PC-3 (cell line): ENCODE measurements at regions not wholly inside any gene's neighbourhood (a gene's known extent, or its start where the extent isn't known, plus 50 kb on each side); places are given as distances from the start of the nearest gene placed in this dataset.

Experiments
- ATAC-seq: fragments of 200-7000 bp; cut with Tn5 transposase; 2 replicates; pipeline ENCODE4 v1.9.1; 2020; ENCODE audit warnings: mild to moderate bottlenecking, moderate library complexity
- BruUV-seq: library from RNA; stranded (reverse); fragments of 400-500 nt; replicated peaks from 2 replicates; lab custom pipeline; 2021; lab: Mats Ljungman, UMichigan
- CTCF ChIA-PET: fragments of 300-600 bp; sonication (Branson Sonifier 250); formaldehyde crosslinking; loops from one replicate; lab custom pipeline; 2022; ENCODE audit warnings: antibody characterized with exemption; lab: Charles Lee
- POLR2A ChIA-PET: fragments of 300-600 bp; sonication (Branson Sonifier 250); formaldehyde crosslinking; loops from one replicate; lab custom pipeline; 2022; ENCODE audit warnings: antibody characterized with exemption; ENCODE audit not compliant: unreplicated experiment; lab: Charles Lee
- DNase-seq: peaks from one replicate; pipeline ENCODE4 v3.0.0-alpha.2; 2015
- H2AFZ ChIP-seq: fragments of 300-600 bp; sonication (generic); 2 replicates; pipeline ENCODE4 v1.6.0; 2016; ENCODE audit warnings: antibody characterized with exemption, low read length
- H3F3A ChIP-seq: fragments of 300-600 bp; sonication (generic); one replicate; pipeline ENCODE4 v1.6.0; 2017; ENCODE audit warnings: antibody characterized with exemption, low read length, control low read depth, mild to moderate bottlenecking; ENCODE audit not compliant: unreplicated experiment
- H3K27ac ChIP-seq: fragments of 300-600 bp; sonication (generic); 2 replicates; pipeline ENCODE4 v1.5.1; 2016; ENCODE audit warnings: mild to moderate bottlenecking, low read length
- H3K27me3 ChIP-seq: fragments of 300-600 bp; sonication (generic); 2 replicates; pipeline ENCODE4 v1.6.1; 2016; ENCODE audit warnings: low read length, mixed read lengths
- H3K36me3 ChIP-seq: fragments of 300-600 bp; sonication (generic); 2 replicates; pipeline ENCODE4 v1.6.1; 2016; ENCODE audit warnings: low read depth, mixed run types, low read length, mixed read lengths
- H3K4me1 ChIP-seq: fragments of 300-600 bp; sonication (generic); 2 replicates; pipeline ENCODE4 v1.5.1; 2016; ENCODE audit warnings: low read length; ENCODE audit not compliant: insufficient read depth
- H3K4me2 ChIP-seq: fragments of 300-600 bp; sonication (generic); 2 replicates; pipeline ENCODE4 v1.6.0; 2016; ENCODE audit warnings: low read length
- H3K4me3 ChIP-seq: fragments of 300-600 bp; sonication (generic); 2 replicates; pipeline ENCODE4 v1.5.1; 2016; ENCODE audit warnings: mild to moderate bottlenecking, low read length, mixed read lengths
- H3K79me2 ChIP-seq: fragments of 300-600 bp; sonication (generic); 2 replicates; pipeline ENCODE4 v1.6.1; 2017; ENCODE audit warnings: low read length, mixed read lengths
- H3K9ac ChIP-seq: fragments of 300-600 bp; sonication (generic); 2 replicates; pipeline ENCODE4 v1.6.0; 2016; ENCODE audit warnings: mild to moderate bottlenecking, low read length
- H3K9me2 ChIP-seq: fragments of 300-600 bp; sonication (generic); replicated peaks from 2 replicates; pipeline ENCODE4 v1.6.1; 2016; ENCODE audit warnings: mixed run types, low read length, mixed read lengths
- H3K9me3 ChIP-seq: fragments of 300-600 bp; sonication (generic); 2 replicates; pipeline ENCODE4 v1.6.1; 2016; ENCODE audit warnings: low read length, mixed read lengths
- H4K20me1 ChIP-seq: fragments of 300-600 bp; sonication (generic); 2 replicates; pipeline ENCODE4 v1.6.1; 2016; ENCODE audit warnings: low read length, mixed read lengths
- CTCF ChIP-seq: fragments of 300-600 bp; sonication (generic); conservative IDR thresholded peaks from 2 replicates; pipeline ENCODE4 v1.5.1; 2017; ENCODE audit warnings: antibody characterized with exemption, low read depth, mild to moderate bottlenecking, low read length
- EZH2 ChIP-seq: fragments of 300-600 bp; sonication (generic); IDR thresholded peaks from one replicate; pipeline ENCODE4 v1.6.1; 2017; ENCODE audit warnings: antibody characterized with exemption, mild to moderate bottlenecking, low read length; ENCODE audit not compliant: unreplicated experiment
- EZH2phosphoT487 ChIP-seq: fragments of 300-600 bp; sonication (generic); IDR thresholded peaks from 2 replicates; pipeline ENCODE4 v1.6.1; 2018; ENCODE audit warnings: mild to moderate bottlenecking, antibody characterized with exemption, low read length, borderline replicate concordance
- intact Hi-C: fragments of 100-400 bp; cut with micrococcal nuclease; formaldehyde crosslinking; loops from 2 replicates; pipeline ENCODE4 v1.9.0; 2023

- no peak overlapping the region for H3K9ac ChIP-seq
- no peak overlapping the region for H2AFZ ChIP-seq
- ChIA-PET CTCF (no interaction called here), POLR2A (no interaction called here)
- intact Hi-C loops, result no loop called here
- no peaks in the 10 kb centered on the region for H3K36me3 ChIP-seq
- no peak overlapping the region for H3K4me2 ChIP-seq
- no peak overlapping the region for H3K4me3 ChIP-seq
- H3K79me2 ChIP-seq, result no peaks in the 10 kb centered on the region
- no TSS peak for BruUV-seq
- DNase-seq (no peak), ATAC-seq (no peak)
- peaks cover 11% of the 10 kb centered on the region for H3K27me3 ChIP-seq
- no peaks in the 10 kb centered on the region for H3F3A ChIP-seq
- no peak for TF ChIP-seq CTCF
- no peak for TF ChIP-seq EZH2
- TF ChIP-seq EZH2phosphoT487, result no peak
- no peak overlapping the region for H3K27ac ChIP-seq
- H3K9me3 ChIP-seq, result no peaks in the 10 kb centered on the region
- H4K20me1 ChIP-seq, result no peaks in the 10 kb centered on the region
- H3K4me1 ChIP-seq, result no peaks in the 10 kb centered on the region
- no peaks in the 10 kb centered on the region for H3K9me2 ChIP-seq
These were observed 109.8 kb upstream of the POU3F2 start for GRCh38 chr6:98724537-98724936.

GRCh38 chr6:98747273-98747672 lies 87.1 kb upstream of the POU3F2 start:
- no peaks in the 10 kb centered on the region for H3K79me2 ChIP-seq
- BruUV-seq, result no TSS peak
- intact Hi-C loops, result no loop called here
- ChIA-PET POLR2A (no interaction called here), CTCF (no interaction called here)
- TF ChIP-seq EZH2phosphoT487, result no peak
- TF ChIP-seq EZH2, result no peak
- no peak for TF ChIP-seq CTCF
- 0 out of 2 replicates have a peak, but pooled peaks cover 3% of the 10 kb centered on the region for H3K4me1 ChIP-seq
- DNase-seq (no peak), ATAC-seq (no peak)
- H4K20me1 ChIP-seq, result no peaks in the 10 kb centered on the region
- H2AFZ ChIP-seq, result no peak overlapping the region
- no peak overlapping the region for H3K27ac ChIP-seq
- H3K27me3 ChIP-seq, result no peaks in the 10 kb centered on the region
- no peaks in the 10 kb centered on the region for H3F3A ChIP-seq
- H3K9me2 ChIP-seq, result no peaks in the 10 kb centered on the region
- no peak overlapping the region for H3K4me3 ChIP-seq
- no peaks in the 10 kb centered on the region for H3K36me3 ChIP-seq
- no peak overlapping the region for H3K4me2 ChIP-seq
- H3K9me3 ChIP-seq, result no peaks in the 10 kb centered on the region
- no peak overlapping the region for H3K9ac ChIP-seq

- no peaks in the 10 kb centered on the region for H4K20me1 ChIP-seq
- no peak overlapping the region for H3K4me3 ChIP-seq
- H3K4me1 ChIP-seq, result 0 out of 2 replicates have a peak, but pooled peaks cover 3% of the 10 kb centered on the region
- no peaks in the 10 kb centered on the region for H3F3A ChIP-seq
- no peaks in the 10 kb centered on the region for H3K9me3 ChIP-seq
- no peaks in the 10 kb centered on the region for H3K27me3 ChIP-seq
- peak; percentile 40 for DNase-seq
- H2AFZ ChIP-seq, result no peak overlapping the region
- intact Hi-C loops, result no loop called here
- no peak overlapping the region for H3K9ac ChIP-seq
- ChIA-PET CTCF (interaction anchor here (0.6 kb wide), 1 partner anchor 624 kb away, joined by 6 read pairs; no protein-coding TSS in a partner anchor), POLR2A (no interaction called here)
- H3K27ac ChIP-seq, result peak overlapping the region; percentile 13; the same call in 1 of the 2 replicates
- ATAC-seq, result peak; percentile 18
- H3K79me2 ChIP-seq, result no peaks in the 10 kb centered on the region
- no peak overlapping the region for H3K4me2 ChIP-seq
- H3K9me2 ChIP-seq, result no peaks in the 10 kb centered on the region
- no peak for TF ChIP-seq CTCF
- TF ChIP-seq EZH2, result no peak
- TF ChIP-seq EZH2phosphoT487, result no peak
- no TSS peak for BruUV-seq
- H3K36me3 ChIP-seq, result no peaks in the 10 kb centered on the region
These were observed 86.4 kb upstream of the POU3F2 start for GRCh38 chr6:98747960-98748359.
